Aorta (tissue), 5 donors: ENCODE measurements at regions not wholly inside any gene's neighbourhood (a gene's known extent, or its start where the extent isn't known, plus 50 kb on each side); places are given as distances from the start of the nearest gene placed in this dataset.

Experiments used
- ATAC-seq: fragments of 200-7000 bp; cut with Tn5 transposase; one replicate; pipeline ENCODE4 v1.9.1; 2022; ENCODE audit warnings: moderate library complexity; ENCODE audit not compliant: low FRiP score
- DNase-seq, 2 donors: peaks; one replicate each; pipeline ENCODE4 v3.0.0-alpha.2; 2020
- H3K27ac ChIP-seq, 2 donors: one replicate each; pipeline ENCODE4 v1.5.1; 2013; ENCODE audit warnings: low read length in 2 of 2, mild to moderate bottlenecking in 2 of 2, moderate library complexity in 2 of 2, control low read depth in 1 of 2, inconsistent platforms in 1 of 2, low read depth in 1 of 2
- H3K27me3 ChIP-seq, 2 donors: one replicate each; pipeline ENCODE4 v1.6.1; 2013; ENCODE audit warnings: control low read depth in 1 of 2, low read length in 1 of 2, mild to moderate bottlenecking in 1 of 2, moderate library complexity in 1 of 2; ENCODE audit not compliant: insufficient read depth in 2 of 2, control insufficient read depth in 1 of 2
- H3K36me3 ChIP-seq, 2 donors: one replicate each; pipeline ENCODE4 v1.6.1; 2013; ENCODE audit warnings: control low read depth in 1 of 2, low read length in 1 of 2, mild to moderate bottlenecking in 1 of 2; ENCODE audit not compliant: insufficient read depth in 2 of 2, control insufficient read depth in 1 of 2
- H3K4me1 ChIP-seq, 2 donors: one replicate each; pipeline ENCODE4 v1.6.1; 2013; ENCODE audit warnings: low read length in 2 of 2, control low read depth in 1 of 2, mild to moderate bottlenecking in 1 of 2, moderate library complexity in 1 of 2; ENCODE audit not compliant: insufficient read depth in 2 of 2, control insufficient read depth in 1 of 2
- H3K4me3 ChIP-seq, 2 donors: one replicate each; pipeline ENCODE4 v1.5.1; 2013; ENCODE audit warnings: low read length in 2 of 2, control low read depth in 1 of 2, mild to moderate bottlenecking in 1 of 2
- H3K9me3 ChIP-seq: one replicate; pipeline ENCODE4 v1.6.1; 2013; ENCODE audit warnings: mild to moderate bottlenecking, low read length; ENCODE audit not compliant: control insufficient read depth
- WGBS, 2 donors: extraction: QIAGEN DNeasy Blood & Tissue Kit; methylation state at CpG; one replicate each; pipeline ENCODE4 v1.1.7; 2013; 5-methylcytosine and 5-hydroxymethylcytosine counted together
- intact Hi-C, 2 donors: fragments of 100-400 bp; cut with DNase I; formaldehyde crosslinking; loops; one replicate each; pipeline versions ENCODE4 v1.14.2 to v1.15.0; 2022
- donor health status: healthy with polysubstance abuse.
- donor health status: Bipolar disorder and iron deficiency.
- donor health status: DM: no; HTN: no; CAD: no.
- donor health status: DM: no; HTN: no; CAD: no.
- donor health status: DM: yes; HTN: yes; CAD: no.

DNA sequence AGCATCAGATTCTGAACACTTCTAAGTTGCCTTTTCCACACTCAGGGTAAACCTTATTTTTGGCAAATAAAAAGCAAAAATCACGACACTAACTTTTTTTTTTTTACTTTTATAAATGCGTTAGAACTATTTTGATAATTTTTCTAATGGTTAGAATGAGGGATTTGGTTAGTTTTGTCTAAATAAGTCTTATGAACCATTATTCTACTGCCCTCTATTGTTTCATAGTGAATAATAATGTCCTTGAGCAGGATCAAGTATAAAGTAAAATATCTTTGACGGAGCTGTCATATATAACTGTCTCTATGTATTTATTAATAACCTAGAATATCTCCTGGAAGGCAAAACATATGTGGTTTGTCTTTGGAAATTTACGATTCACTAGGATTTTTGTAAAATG, 631.8 kb downstream of the GABRG2 start:
- WGBS, 2 donors: 28 to 40% methylated on average over 4 of the region's 4 CpGs

DNA sequence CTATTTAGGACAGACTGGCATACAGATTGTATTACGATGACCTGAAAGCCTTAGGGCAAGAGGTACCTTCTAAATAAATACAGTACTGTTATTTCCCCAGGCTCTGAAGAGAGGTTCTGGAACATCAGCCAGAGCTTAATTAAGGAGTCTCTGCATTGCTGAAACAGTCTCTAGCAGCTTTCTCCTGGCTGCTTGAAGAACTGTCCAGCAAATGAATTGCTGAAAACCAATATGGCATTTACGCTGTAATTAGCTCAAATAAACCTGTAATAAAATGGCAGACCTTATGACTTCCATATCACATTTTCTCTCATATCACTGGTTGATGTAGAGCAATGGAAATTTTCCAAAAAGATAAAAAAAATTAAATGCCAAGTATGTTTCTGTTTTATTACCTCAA, 636.3 kb downstream of the GABRG2 start:
- H3K4me3 ChIP-seq: no peak overlapping the region
- no peak for DNase-seq

More for the DNA sequence above, 631.8 kb downstream of the GABRG2 start:
- DNase-seq (no peak), ATAC-seq (no peak)
- intact Hi-C loops: no loop called here
- Histone ChIP-seq H3K4me3 (no peak overlapping the region), H3K36me3 (no peaks in the 10 kb centered on the region), H3K27ac (no peak overlapping the region), H3K27me3 (no peaks in the 10 kb centered on the region), H3K9me3 (no peaks in the 10 kb centered on the region), H3K4me1 (no peaks in the 10 kb centered on the region)

DNA sequence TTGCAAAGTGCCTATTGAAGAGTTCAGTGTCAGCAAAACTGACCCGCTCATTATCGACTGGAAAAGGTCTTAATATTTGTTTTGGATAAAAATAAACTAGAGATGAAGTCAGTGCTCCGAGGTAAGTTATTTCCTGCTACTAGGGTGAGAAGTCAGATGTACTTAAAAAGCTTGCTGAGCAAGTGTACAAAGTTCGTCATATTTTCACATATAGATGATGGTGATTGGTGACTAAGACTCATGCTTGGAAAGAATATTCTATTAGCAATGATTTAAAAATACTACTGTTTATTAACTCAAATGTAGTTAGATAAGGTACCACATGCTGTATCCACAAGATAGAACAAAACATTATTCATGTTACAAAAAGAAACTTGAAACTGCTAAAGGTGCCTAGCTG, 643.7 kb downstream of the GABRG2 start:
- Histone ChIP-seq H3K9me3 (no peaks in the 10 kb centered on the region), H3K36me3 (no peaks in the 10 kb centered on the region), H3K27ac (no peak overlapping the region), H3K4me3 (no peak overlapping the region), H3K27me3 (no peaks in the 10 kb centered on the region), H3K4me1 (no peaks in the 10 kb centered on the region)
- ATAC-seq (no peak), DNase-seq (no peak)
- WGBS, 2 donors: 60 to 70% methylated on average over 4 of the region's 4 CpGs
- intact Hi-C loops: no loop called here

More for the DNA sequence above, 636.3 kb downstream of the GABRG2 start:
- Histone ChIP-seq H3K9me3 (no peaks in the 10 kb centered on the region), H3K4me1 (no peaks in the 10 kb centered on the region), H3K27ac (no peak overlapping the region), H3K36me3 (no peaks in the 10 kb centered on the region), H3K27me3 (no peaks in the 10 kb centered on the region)
- intact Hi-C loops: no loop called here
- no peak for ATAC-seq
- WGBS, 2 donors: 54 to 63% methylated on average over 2 of the region's 2 CpGs

DNA sequence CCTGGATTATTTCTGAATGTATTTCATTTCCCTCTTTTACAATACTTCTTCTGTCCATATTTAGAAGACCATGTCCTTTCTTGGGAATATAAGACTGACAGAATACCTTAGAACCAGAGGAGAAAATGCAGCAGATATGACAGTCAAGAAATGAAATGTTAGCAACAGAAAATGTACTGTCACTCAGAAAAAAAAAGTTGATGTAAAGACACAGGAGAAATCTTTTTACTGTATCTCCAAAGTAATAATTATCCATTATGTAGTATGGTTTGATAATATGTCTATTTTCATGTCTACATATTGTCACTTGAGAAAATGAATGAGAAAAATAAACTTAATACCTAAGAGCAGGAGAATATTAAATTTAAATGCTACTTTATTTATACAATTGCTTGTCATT, 652.1 kb downstream of the GABRG2 start:
- DNase-seq (no peak), ATAC-seq (no peak)
- no peaks in the 10 kb centered on the region for H3K4me1 ChIP-seq
- no peak overlapping the region for H3K27ac ChIP-seq
- H3K4me3 ChIP-seq: no peak overlapping the region
- peaks cover 3% of the 10 kb centered on the region for H3K9me3 ChIP-seq
- no peaks in the 10 kb centered on the region for H3K36me3 ChIP-seq
- intact Hi-C loops: no loop called here
- H3K27me3 ChIP-seq: no peaks in the 10 kb centered on the region

DNA sequence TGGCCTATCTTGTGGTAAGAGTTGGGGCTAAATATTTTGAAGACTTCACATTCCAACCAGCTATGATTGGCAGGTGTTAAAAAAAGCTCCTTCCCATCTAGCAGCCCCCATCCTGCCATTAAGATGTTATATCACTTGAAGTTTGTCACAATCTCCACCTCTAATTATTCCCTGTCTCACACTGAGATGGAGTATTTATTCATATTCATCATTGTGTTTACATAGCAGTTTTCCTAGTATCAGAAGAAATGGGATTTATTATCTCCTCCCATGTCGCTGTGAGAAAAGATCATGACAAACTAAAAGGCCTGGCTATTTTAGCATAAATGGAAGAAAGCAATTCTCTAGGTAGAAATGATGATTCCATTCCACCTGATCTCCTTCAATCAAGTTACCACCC, 653.6 kb downstream of the GABRG2 start:
- H3K27me3 ChIP-seq: no peaks in the 10 kb centered on the region
- ATAC-seq (no peak), DNase-seq (no peak)
- H3K9me3 ChIP-seq: peaks cover 3% of the 10 kb centered on the region
- no peaks in the 10 kb centered on the region for H3K36me3 ChIP-seq
- no peak overlapping the region for H3K27ac ChIP-seq
- no peak overlapping the region for H3K4me3 ChIP-seq
- H3K4me1 ChIP-seq: no peaks in the 10 kb centered on the region
- WGBS, 2 donors: 65 to 73% methylated on average over 1 of the region's 1 CpG
- intact Hi-C loops: no loop called here

DNA sequence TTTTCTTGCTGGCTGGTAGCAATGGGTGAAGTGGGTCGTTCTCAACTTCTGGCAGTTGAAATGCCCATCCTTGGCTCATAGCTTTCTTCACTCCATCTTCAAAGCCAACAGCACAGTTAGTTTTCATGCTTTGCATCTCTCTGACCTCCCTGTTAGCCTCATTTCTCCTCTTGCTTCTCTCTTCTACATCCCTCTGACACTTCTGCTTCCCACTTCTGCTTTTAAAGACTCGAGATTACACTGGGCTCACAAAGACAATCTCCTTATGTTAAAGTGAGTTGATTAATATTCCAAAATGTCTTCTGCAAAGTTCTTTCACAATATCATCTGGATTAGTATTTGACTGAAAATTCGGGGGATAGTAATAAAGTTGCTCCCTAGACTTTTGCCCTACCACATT, 684.8 kb upstream of the CCNG1 start:
- Histone ChIP-seq H3K4me1 (no peaks in the 10 kb centered on the region), H3K4me3 (no peak overlapping the region), H3K36me3 (no peaks in the 10 kb centered on the region), H3K27ac (no peak overlapping the region), H3K27me3 (no peaks in the 10 kb centered on the region), H3K9me3 (no peaks in the 10 kb centered on the region)
- intact Hi-C loops: no loop called here
- DNase-seq: no peak
- no peak for ATAC-seq
- WGBS, 2 donors: 71 to 80% methylated on average over 3 of the region's 3 CpGs

DNA sequence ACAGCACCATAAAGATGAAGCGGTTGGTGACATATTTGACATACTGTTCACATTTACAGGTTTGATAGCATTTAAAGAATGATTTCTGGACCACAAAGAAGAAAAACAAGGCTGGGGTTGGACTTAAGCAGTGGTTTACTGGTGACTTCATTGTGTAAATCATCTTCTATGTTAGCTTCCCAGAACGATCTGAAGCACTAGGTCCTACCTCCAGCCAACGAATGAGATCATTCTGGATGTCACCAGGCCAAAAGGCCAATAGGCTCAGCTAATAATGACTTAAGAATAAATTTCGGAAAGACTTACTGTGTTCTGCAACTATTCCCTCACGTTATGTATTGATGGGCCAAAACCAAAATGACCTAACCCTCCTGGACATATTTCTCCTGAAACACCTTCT, 675.3 kb upstream of the CCNG1 start:
- DNase-seq (no peak), ATAC-seq (no peak)
- Histone ChIP-seq H3K27me3 (peaks cover 0 to 3% of the 10 kb centered on the region in 2 donors), H3K4me3 (no peak overlapping the region), H3K4me1 (no peaks in the 10 kb centered on the region), H3K36me3 (no peaks in the 10 kb centered on the region), H3K9me3 (no peaks in the 10 kb centered on the region), H3K27ac (no peak overlapping the region)
- WGBS, 2 donors: 59 to 61% methylated on average over 5 of the region's 5 CpGs
- intact Hi-C loops: no loop called here

DNA sequence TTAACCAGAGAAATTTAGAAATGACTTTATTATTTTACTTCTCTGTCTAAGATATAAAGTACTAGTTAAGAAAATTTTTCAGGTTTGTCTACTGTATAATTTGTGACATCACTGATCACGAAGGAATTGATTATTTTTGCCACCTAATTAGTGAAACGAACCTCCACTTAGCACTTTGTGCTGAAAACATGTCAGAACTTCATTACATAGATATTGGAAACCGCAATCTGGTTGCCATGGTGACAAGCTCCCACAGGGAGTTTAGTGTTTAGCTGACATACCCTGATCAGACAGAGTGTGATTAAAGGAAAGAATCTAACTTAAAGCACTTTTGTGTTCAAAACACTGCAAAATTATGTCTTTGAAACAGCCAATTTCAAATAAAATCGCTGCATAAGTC, 668.4 kb upstream of the CCNG1 start:
- Histone ChIP-seq H3K9me3 (no peaks in the 10 kb centered on the region), H3K27me3 (no peaks in the 10 kb centered on the region), H3K4me1 (no peaks in the 10 kb centered on the region), H3K4me3 (no peak overlapping the region), H3K27ac (no peak overlapping the region), H3K36me3 (no peaks in the 10 kb centered on the region)
- WGBS, 2 donors: 36 to 43% methylated on average over 4 of the region's 4 CpGs
- no peak for DNase-seq
- intact Hi-C loops: no loop called here
- ATAC-seq: no peak

DNA sequence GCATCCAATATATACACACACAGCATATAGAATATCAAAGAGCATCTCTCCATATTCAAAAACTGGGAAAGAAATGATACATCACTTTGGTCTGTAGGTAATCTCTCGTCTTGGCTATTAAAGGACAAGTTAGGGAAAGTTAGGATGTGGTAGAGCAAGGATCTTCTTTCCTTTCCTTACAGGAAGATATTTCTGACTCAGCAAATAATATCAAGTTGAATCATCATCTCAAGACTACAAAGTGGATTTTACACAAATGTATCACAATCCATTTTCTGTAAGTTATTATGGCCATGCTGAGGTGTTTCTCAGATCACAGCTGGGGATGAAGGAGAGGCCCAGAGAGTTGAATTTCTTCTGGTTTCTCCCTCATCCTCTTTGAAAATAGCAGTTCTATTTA, 651.7 kb upstream of the CCNG1 start:
- no peak overlapping the region for H3K27ac ChIP-seq
- H3K9me3 ChIP-seq: no peaks in the 10 kb centered on the region
- intact Hi-C loops: no loop called here
- ATAC-seq (no peak), DNase-seq (no peak)
- 56 to 67% methylated on average over 1 of the region's 1 CpG for WGBS, 2 donors
- H3K4me3 ChIP-seq: no peak overlapping the region
- H3K27me3 ChIP-seq: no peaks in the 10 kb centered on the region
- no peaks in the 10 kb centered on the region for H3K36me3 ChIP-seq
- H3K4me1 ChIP-seq: no peaks in the 10 kb centered on the region
